GM18870 (cell line): ENCODE measurements at regions not wholly inside any gene's neighbourhood (a gene's known extent, or its start where the extent isn't known, plus 50 kb on each side); places are given as distances from the start of the nearest gene placed in this dataset.

ENCODE experiments used
- ATAC-seq: cut with Tn5 transposase; IDR thresholded peaks from one replicate; pipeline ENCODE4 v1.9.1; 2021; ENCODE audit warnings: moderate library complexity; ENCODE audit not compliant: unreplicated experiment

DNA sequence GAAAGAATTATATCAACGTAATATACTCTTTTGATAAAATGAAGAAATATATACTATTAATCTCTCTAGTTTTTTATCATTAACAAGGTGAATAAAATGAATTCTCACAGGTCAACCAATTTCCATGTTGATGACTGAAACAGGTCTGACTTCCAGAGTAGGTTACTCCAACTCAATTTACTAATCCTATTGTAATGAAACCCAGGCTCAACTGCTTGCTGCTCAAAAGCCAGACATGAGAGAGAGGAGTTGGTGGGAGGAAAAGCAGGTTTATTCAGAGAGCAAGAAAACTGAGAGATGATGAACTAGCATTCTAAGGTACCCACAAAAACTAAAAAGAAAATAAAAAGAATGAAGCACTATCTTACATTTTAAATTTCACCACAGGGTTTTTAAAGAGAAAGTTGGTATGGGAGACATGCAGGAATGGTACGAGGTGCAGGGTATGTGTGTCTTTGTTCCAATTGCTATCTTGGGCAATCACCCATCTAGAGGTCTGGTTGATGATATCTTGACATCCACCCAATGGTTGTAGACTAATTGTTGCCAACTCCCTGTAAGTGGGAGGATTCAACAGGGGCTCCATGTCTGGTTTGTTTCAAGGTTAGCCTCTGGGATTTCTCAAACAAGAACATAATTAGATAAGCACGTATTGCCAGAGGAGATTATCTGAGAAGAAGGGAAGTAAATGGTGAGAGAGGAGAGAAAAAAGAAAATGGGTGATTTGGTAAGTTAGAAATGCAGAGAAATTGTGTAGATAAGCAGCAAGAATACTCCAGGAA, 471.4 kb upstream of the REG3G start:
- no peak for ATAC-seq

- ATAC-seq = no peak
Observed at GRCh38 chr2:78561876-78562275, 463.6 kb upstream of the REG3G start.

DNA sequence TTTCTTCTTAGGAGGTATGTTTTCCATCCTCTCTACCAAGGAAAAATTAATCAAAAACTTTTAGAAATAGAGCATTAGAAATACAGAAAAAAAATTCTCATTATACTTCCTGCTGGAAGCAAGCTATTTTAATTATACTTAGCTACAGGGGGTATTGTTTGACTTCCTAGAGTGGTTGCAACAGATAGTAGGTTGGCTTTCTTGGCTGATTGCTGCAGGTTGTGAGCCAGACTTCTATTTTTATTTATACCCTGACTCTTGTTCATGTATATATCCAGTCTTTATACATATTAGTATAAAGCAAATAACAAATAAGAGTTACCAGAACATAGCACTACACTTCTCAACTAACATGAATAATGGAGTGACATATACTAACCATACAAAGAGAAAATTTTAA, 460.8 kb upstream of the REG3G start:
- no peak for ATAC-seq

GRCh38 chr2:78568782-78569373, 456.6 kb upstream of the REG3G start:
- no peak for ATAC-seq

- ATAC-seq = no peak
Observed at GRCh38 chr2:78576409-78576808, 449.1 kb upstream of the REG3G start.

GRCh38 chr2:78585871-78586270, 439.6 kb upstream of the REG3G start:
- ATAC-seq = no peak

DNA sequence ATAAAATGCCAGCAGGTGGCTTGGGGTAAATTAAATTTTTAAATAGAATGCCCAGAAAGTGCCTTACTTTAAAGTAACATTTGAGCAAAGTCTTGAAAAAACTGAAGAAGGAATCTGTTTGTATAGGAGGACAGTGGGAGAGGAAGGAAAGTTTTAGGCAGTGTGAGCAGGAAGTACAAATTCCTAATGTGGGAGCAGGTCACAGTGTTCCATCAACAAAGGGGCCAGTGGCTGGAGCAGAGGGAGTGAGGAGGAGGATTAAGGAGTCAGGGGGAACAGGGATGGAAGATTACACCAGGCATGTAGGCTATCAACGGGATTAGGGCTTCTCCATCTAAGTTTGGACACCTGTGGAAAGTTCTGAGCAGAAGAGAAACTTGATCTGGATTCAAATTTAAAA, 439.2 kb upstream of the REG3G start:
- no peak for ATAC-seq

GRCh38 chr2:78589871-78590270, 435.6 kb upstream of the REG3G start:
- no peak for ATAC-seq

DNA sequence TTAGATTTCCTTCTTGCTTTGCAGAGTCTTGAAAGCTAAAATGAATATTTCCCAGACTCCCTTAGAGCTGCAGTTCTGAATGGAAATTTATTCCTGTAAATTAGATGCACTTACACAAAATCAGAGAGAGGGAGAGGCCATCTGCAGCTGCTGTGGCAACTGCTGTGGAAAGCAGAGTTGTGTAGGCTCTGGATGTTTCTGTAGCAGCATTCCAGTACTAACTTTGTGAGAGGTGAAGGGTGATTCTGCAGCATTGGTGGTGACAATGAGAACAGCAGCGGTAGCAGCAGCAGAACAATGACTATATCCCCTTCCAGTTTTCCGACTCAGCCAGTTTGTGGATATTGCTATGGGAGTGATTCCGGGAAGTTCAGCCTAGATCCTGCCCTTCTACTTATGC, 433.0 kb upstream of the REG3G start:
- ATAC-seq = no peak

DNA sequence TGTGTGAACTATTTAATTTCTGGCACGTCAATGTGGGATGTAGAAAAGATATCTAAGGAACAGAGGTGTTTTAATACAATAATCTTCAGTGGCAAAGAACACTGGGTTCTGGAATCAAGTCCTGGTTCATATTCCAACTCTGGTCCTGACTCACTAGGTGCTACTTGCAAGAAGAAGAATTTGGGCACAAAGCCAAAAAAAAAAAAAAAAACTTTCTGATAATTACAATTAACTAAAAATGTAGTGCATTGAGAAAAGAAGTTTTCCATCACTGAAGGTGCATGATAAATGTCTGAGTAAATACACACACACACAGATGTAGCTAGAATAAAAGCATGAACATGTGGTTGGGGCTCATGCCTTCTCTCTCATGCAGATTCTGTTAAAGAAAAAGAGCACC, 424.4 kb upstream of the REG3G start:
- no peak for ATAC-seq

- no peak for ATAC-seq
Observed at GRCh38 chr2:78602862-78603261, 422.6 kb upstream of the REG3G start.

- no peak for ATAC-seq
Observed at GRCh38 chr2:78606895-78607294, 418.6 kb upstream of the REG3G start.

- ATAC-seq = no peak
Observed at GRCh38 chr2:78614726-78615125, 410.8 kb upstream of the REG3G start.

GRCh38 chr2:78615956-78616355, 409.5 kb upstream of the REG3G start:
- no peak for ATAC-seq

DNA sequence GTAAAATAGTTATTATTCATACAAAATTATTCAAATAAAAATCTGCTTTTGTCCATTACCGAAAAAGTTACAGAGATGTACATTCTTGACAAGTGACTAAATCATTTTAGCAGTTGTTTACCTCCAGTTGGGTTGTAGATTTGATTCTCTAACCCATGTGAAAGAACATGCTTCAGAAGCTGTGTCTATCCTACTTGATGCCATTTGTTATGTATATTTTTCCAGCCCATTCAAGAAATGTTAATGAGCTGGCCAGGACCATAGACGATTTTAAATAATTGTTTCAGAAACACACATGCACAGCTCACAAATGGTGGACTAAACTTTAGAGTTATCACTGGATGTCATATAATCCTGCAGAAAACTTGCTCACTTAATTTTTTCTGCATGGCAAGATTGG, 391.1 kb upstream of the REG3G start:
- ATAC-seq = no peak

- no peak for ATAC-seq
Observed at GRCh38 chr2:78644854-78645253, 380.6 kb upstream of the REG3G start.

DNA sequence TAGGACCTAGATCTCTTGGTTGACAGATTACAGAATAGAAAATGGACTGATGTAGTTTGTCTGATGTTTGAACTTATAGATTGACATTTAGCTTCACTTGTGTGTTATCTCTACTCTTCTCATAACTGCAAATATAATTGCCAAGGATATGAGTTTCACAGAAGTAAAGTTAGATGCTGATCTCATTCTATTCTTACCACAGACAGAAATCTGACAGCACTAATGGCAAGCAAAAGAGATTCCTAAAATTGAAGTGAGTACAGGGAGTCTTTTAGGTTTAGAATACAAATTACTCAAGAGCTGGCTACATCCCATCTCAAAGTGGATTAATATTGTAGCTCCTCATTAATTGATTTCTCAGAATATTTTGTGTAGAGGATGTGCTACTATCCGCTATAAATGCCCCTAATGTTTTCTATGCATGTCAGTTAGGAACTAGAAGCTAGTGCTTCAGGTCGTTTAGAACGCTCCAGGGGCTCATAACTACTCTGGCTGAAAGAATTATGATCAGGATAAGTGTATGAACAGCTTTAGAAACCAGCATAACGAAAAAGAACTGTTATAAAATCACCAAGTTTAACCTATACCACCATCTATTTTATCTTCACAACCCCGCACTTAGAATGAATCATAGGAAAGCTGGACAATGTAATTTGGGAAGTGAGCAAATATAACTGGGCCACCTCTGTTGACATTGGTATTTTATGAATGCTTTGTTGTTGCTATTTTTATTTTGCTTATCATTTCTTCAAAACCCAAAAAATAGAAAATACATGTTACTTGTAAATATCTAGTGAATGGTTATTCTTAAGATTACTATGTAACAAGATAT, 378.8 kb upstream of the REG3G start:
- ATAC-seq = no peak

DNA sequence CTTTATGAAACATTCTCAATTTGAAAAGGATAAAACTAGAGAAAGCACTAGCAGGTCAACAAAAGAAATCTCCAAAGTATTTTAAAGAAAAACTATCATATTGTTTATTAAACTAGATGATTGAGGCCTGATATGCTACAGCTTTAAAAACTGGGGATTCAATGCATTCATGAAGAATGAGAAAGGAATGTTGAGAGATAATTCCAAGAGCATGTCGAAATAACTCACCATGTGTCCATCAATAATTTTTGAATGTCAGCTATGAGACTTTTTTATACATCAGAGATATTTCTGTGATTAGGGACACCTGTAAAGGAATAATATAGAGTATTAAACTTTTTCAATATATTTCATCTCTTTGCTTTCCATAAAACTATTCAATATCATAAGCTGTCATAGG, 376.9 kb upstream of the REG3G start:
- no peak for ATAC-seq

GRCh38 chr2:78654941-78655340, 370.6 kb upstream of the REG3G start:
- no peak for ATAC-seq

- no peak for ATAC-seq
Observed at GRCh38 chr2:78676921-78677696, 348.4 kb upstream of the REG3G start.

DNA sequence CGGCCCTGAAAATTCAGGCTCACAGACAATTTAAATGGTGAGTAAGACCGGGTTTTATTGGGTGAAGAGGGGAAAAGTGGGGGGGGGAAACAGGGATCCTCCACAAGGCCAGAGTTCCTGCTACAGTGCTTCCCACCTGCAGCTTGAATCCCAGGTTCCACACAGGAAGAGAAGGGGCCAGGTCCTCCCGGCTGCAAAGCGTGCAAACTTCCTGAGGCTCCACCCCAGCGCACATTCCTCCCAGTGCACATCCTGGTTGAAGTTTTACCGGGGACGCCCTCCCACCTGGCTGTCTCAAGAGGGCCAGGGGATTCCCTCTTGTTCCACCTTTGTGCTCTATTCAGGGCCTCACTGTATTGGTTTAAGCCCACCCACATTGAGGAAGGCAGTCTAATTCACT, 347.7 kb upstream of the REG3G start:
- no peak for ATAC-seq
